ENCODE measurements at regions not wholly inside any gene's neighbourhood (a gene's known extent, or its start where the extent isn't known, plus 50 kb on each side); places are given as distances from the start of the nearest gene placed in this dataset.

DNA sequence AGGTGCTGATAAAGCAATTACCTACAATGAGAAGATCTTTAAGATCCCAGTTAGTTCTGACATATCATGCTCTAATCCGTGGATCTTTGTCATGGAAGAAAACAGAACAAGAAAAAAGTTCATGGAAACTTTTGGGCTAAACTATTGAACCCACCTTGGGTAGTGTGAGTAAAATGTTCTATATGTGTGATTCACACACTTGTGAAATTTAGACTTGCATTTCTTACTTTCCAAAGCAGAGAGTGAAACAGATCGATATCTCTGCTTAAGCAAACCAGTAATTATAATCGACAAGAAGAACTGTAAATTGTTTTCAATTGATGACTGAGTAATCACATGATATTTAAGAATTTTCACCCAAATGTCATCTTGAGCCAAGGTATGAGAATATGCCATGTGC, 214.2 kb downstream of the HRH4 start:
- H3K4me1 ChIP-seq (ENCODE audit: control insufficient read depth in 2 of 2, insufficient read depth in 2 of 2, low read length in 1 of 2): no peaks in the 10 kb centered on the region
- no peaks in the 10 kb centered on the region for H3K9me3 ChIP-seq (ENCODE audit: control insufficient read depth in 2 of 2, insufficient read depth in 1 of 2, low read depth in 1 of 2, low read length in 1 of 2)
- H3K27me3 ChIP-seq (ENCODE audit: control insufficient read depth in 1 of 2, insufficient read depth in 2 of 2, low read length in 2 of 2): no peaks in the 10 kb centered on the region
- H3K27ac ChIP-seq (ENCODE audit: low read depth in 2 of 2, low read length in 1 of 2): no peak overlapping the region
- no peaks in the 10 kb centered on the region for H3K36me3 ChIP-seq (ENCODE audit: control insufficient read depth in 2 of 2, insufficient read depth in 2 of 2, low read length in 1 of 2)
- no peak overlapping the region for H3K4me3 ChIP-seq (ENCODE audit: low read depth in 1 of 2, low read length in 2 of 2)
- 73 to 82% methylated on average over 3 of the region's 3 CpGs for WGBS, 2 donors

DNA sequence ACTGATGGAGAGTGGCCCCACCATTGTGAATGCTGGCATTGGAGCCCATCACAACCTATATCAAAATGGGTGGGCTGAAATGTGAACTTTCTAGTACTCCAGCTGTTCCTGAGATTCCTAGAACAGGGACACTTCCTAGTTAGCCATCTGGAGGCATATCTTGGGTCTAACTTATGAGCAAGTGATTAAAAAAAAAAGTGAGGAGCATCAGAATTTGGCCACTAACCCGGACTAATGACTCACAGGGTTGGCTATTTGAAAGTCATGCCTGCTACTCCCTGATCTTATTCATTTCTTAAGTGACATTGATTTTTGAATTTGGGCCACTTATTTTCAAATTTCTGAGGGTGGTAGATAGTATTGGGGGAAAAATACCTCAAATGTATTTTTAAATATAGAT, 216.6 kb downstream of the HRH4 start:
- WGBS, 2 donors: 48 to 75% methylated on average over 1 of the region's 1 CpG

DNA sequence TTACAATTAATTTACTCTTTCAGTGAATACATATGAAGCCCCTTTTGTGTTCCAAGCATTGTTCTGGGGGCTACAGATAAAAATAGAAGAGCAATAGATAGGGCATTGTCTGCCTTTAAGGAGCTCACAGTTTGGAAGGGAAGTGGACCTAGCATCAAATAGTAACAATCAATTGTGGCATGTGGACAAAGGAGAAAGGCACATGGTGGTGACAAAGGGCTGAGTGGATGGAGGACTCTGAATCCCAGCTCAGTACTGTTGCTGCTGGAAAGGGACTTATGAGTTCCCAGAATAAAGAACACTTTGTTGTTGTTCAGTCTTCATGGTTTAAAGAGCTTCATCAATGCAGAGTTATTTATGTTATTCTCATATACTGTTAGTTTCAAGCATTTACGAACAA, 217.7 kb downstream of the HRH4 start:
- no peaks in the 10 kb centered on the region for H3K4me1 ChIP-seq (ENCODE audit: control insufficient read depth in 2 of 2, insufficient read depth in 2 of 2, low read length in 1 of 2)
- no peaks in the 10 kb centered on the region for H3K36me3 ChIP-seq (ENCODE audit: control insufficient read depth in 2 of 2, insufficient read depth in 2 of 2, low read length in 1 of 2)
- no peaks in the 10 kb centered on the region for H3K27me3 ChIP-seq (ENCODE audit: control insufficient read depth in 1 of 2, insufficient read depth in 2 of 2, low read length in 2 of 2)
- 86 to 95% methylated on average over 1 of the region's 1 CpG for WGBS, 2 donors
- no peaks in the 10 kb centered on the region for H3K9me3 ChIP-seq (ENCODE audit: control insufficient read depth in 2 of 2, insufficient read depth in 1 of 2, low read depth in 1 of 2, low read length in 1 of 2)
- no peak overlapping the region for H3K4me3 ChIP-seq (ENCODE audit: low read depth in 1 of 2, low read length in 2 of 2)
- no peak overlapping the region for H3K27ac ChIP-seq (ENCODE audit: low read depth in 2 of 2, low read length in 1 of 2)

More for the DNA sequence above, 216.6 kb downstream of the HRH4 start:
- Histone ChIP-seq H3K27ac (ENCODE audit: low read depth in 2 of 2, low read length in 1 of 2) (no peak overlapping the region), H3K27me3 (ENCODE audit: control insufficient read depth in 1 of 2, insufficient read depth in 2 of 2, low read length in 2 of 2) (no peaks in the 10 kb centered on the region), H3K4me3 (ENCODE audit: low read depth in 1 of 2, low read length in 2 of 2) (no peak overlapping the region), H3K9me3 (ENCODE audit: control insufficient read depth in 2 of 2, insufficient read depth in 1 of 2, low read depth in 1 of 2, low read length in 1 of 2) (no peaks in the 10 kb centered on the region), H3K36me3 (ENCODE audit: control insufficient read depth in 2 of 2, insufficient read depth in 2 of 2, low read length in 1 of 2) (no peaks in the 10 kb centered on the region), H3K4me1 (ENCODE audit: control insufficient read depth in 2 of 2, insufficient read depth in 2 of 2, low read length in 1 of 2) (no peaks in the 10 kb centered on the region)

- 81 to 84% methylated on average over 3 of the region's 3 CpGs for WGBS, 2 donors
These were observed 218.2 kb downstream of the HRH4 start for GRCh38 chr18:24678626-24679025.

DNA sequence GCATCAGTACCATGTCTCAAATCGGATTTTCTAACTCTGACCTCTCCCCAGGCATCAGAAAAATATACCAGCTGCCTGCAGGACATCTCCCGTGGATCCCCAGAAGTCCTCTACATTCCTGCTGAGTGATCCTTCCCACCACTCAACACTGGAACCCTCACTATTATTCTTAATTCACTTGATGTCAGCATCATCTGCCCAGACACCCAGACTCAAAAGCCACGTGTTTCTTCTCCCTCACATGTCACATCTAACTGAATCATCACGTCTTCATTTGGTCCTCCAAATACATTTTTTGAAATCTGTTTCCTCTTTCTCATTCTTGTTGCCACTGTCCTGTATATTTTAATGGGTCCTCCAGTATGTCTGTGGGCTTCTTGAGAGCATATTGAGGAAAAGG, 218.6 kb downstream of the HRH4 start:
- H3K36me3 ChIP-seq (ENCODE audit: control insufficient read depth in 2 of 2, insufficient read depth in 2 of 2, low read length in 1 of 2): no peaks in the 10 kb centered on the region
- no peak overlapping the region for H3K27ac ChIP-seq (ENCODE audit: low read depth in 2 of 2, low read length in 1 of 2)
- no peaks in the 10 kb centered on the region for H3K4me1 ChIP-seq (ENCODE audit: control insufficient read depth in 2 of 2, insufficient read depth in 2 of 2, low read length in 1 of 2)
- peaks cover 0 to 3% of the 10 kb centered on the region in 2 donors for H3K9me3 ChIP-seq (ENCODE audit: control insufficient read depth in 2 of 2, insufficient read depth in 1 of 2, low read depth in 1 of 2, low read length in 1 of 2)
- no peak overlapping the region for H3K4me3 ChIP-seq (ENCODE audit: low read depth in 1 of 2, low read length in 2 of 2)
- no peaks in the 10 kb centered on the region for H3K27me3 ChIP-seq (ENCODE audit: control insufficient read depth in 1 of 2, insufficient read depth in 2 of 2, low read length in 2 of 2)
- WGBS, 2 donors: 60 to 64% methylated on average over 4 of the region's 4 CpGs

More at GRCh38 chr18:24678626-24679025, 218.2 kb downstream of the HRH4 start:
- no peak overlapping the region for H3K4me3 ChIP-seq (ENCODE audit: low read depth in 1 of 2, low read length in 2 of 2)
- no peaks in the 10 kb centered on the region for H3K9me3 ChIP-seq (ENCODE audit: control insufficient read depth in 2 of 2, insufficient read depth in 1 of 2, low read depth in 1 of 2, low read length in 1 of 2)
- no peaks in the 10 kb centered on the region for H3K4me1 ChIP-seq (ENCODE audit: control insufficient read depth in 2 of 2, insufficient read depth in 2 of 2, low read length in 1 of 2)
- H3K27ac ChIP-seq (ENCODE audit: low read depth in 2 of 2, low read length in 1 of 2): no peak overlapping the region
- H3K27me3 ChIP-seq (ENCODE audit: control insufficient read depth in 1 of 2, insufficient read depth in 2 of 2, low read length in 2 of 2): no peaks in the 10 kb centered on the region
- no peaks in the 10 kb centered on the region for H3K36me3 ChIP-seq (ENCODE audit: control insufficient read depth in 2 of 2, insufficient read depth in 2 of 2, low read length in 1 of 2)

- Histone ChIP-seq H3K9me3 (ENCODE audit: control insufficient read depth in 2 of 2, insufficient read depth in 1 of 2, low read depth in 1 of 2, low read length in 1 of 2) (peaks cover 0 to 3% of the 10 kb centered on the region in 2 donors), H3K4me3 (ENCODE audit: low read depth in 1 of 2, low read length in 2 of 2) (no peak overlapping the region), H3K27ac (ENCODE audit: low read depth in 2 of 2, low read length in 1 of 2) (no peak overlapping the region), H3K27me3 (ENCODE audit: control insufficient read depth in 1 of 2, insufficient read depth in 2 of 2, low read length in 2 of 2) (no peaks in the 10 kb centered on the region), H3K36me3 (ENCODE audit: control insufficient read depth in 2 of 2, insufficient read depth in 2 of 2, low read length in 1 of 2) (no peaks in the 10 kb centered on the region), H3K4me1 (ENCODE audit: control insufficient read depth in 2 of 2, insufficient read depth in 2 of 2, low read length in 1 of 2) (no peaks in the 10 kb centered on the region)
- 83 to 96% methylated on average over 1 of the region's 1 CpG for WGBS, 2 donors
These were observed 223.5 kb downstream of the HRH4 start for GRCh38 chr18:24683925-24684324.

- no peak overlapping the region for H3K4me3 ChIP-seq (ENCODE audit: low read depth in 1 of 2, low read length in 2 of 2)
- no peaks in the 10 kb centered on the region for H3K36me3 ChIP-seq (ENCODE audit: control insufficient read depth in 2 of 2, insufficient read depth in 2 of 2, low read length in 1 of 2)
- H3K27ac ChIP-seq (ENCODE audit: low read depth in 2 of 2, low read length in 1 of 2): no peak overlapping the region
- H3K27me3 ChIP-seq (ENCODE audit: control insufficient read depth in 1 of 2, insufficient read depth in 2 of 2, low read length in 2 of 2): no peaks in the 10 kb centered on the region
- WGBS, 2 donors: 69 to 76% methylated on average over 5 of the region's 5 CpGs
- H3K9me3 ChIP-seq (ENCODE audit: control insufficient read depth in 2 of 2, insufficient read depth in 1 of 2, low read depth in 1 of 2, low read length in 1 of 2): peaks cover 0 to 3% of the 10 kb centered on the region in 2 donors
- H3K4me1 ChIP-seq (ENCODE audit: control insufficient read depth in 2 of 2, insufficient read depth in 2 of 2, low read length in 1 of 2): no peaks in the 10 kb centered on the region
These were observed 225.0 kb downstream of the HRH4 start for GRCh38 chr18:24685254-24685959.

- WGBS, 2 donors: 38 to 41% methylated on average over 3 of the region's 3 CpGs
- Histone ChIP-seq H3K4me3 (ENCODE audit: low read depth in 1 of 2, low read length in 2 of 2) (no peak overlapping the region), H3K27me3 (ENCODE audit: control insufficient read depth in 1 of 2, insufficient read depth in 2 of 2, low read length in 2 of 2) (no peaks in the 10 kb centered on the region), H3K4me1 (ENCODE audit: control insufficient read depth in 2 of 2, insufficient read depth in 2 of 2, low read length in 1 of 2) (no peaks in the 10 kb centered on the region), H3K9me3 (ENCODE audit: control insufficient read depth in 2 of 2, insufficient read depth in 1 of 2, low read depth in 1 of 2, low read length in 1 of 2) (peaks cover 0 to 3% of the 10 kb centered on the region in 2 donors), H3K36me3 (ENCODE audit: control insufficient read depth in 2 of 2, insufficient read depth in 2 of 2, low read length in 1 of 2) (no peaks in the 10 kb centered on the region), H3K27ac (ENCODE audit: low read depth in 2 of 2, low read length in 1 of 2) (no peak overlapping the region)
These were observed 234.7 kb downstream of the HRH4 start for GRCh38 chr18:24695168-24695567.

GRCh38 chr18:24702001-24702515, 241.6 kb downstream of the HRH4 start:
- H3K4me1 ChIP-seq (ENCODE audit: control insufficient read depth in 2 of 2, insufficient read depth in 2 of 2, low read length in 1 of 2): peaks cover 0 to 2% of the 10 kb centered on the region in 2 donors
- WGBS, 2 donors: 43 to 57% methylated on average over 3 of the region's 3 CpGs
- peaks cover 0 to 6% of the 10 kb centered on the region in 2 donors for H3K9me3 ChIP-seq (ENCODE audit: control insufficient read depth in 2 of 2, insufficient read depth in 1 of 2, low read depth in 1 of 2, low read length in 1 of 2)
- H3K4me3 ChIP-seq (ENCODE audit: low read depth in 1 of 2, low read length in 2 of 2): no peak overlapping the region
- no peaks in the 10 kb centered on the region for H3K27me3 ChIP-seq (ENCODE audit: control insufficient read depth in 1 of 2, insufficient read depth in 2 of 2, low read length in 2 of 2)
- H3K36me3 ChIP-seq (ENCODE audit: control insufficient read depth in 2 of 2, insufficient read depth in 2 of 2, low read length in 1 of 2): no peaks in the 10 kb centered on the region
- no peak overlapping the region for H3K27ac ChIP-seq (ENCODE audit: low read depth in 2 of 2, low read length in 1 of 2)

DNA sequence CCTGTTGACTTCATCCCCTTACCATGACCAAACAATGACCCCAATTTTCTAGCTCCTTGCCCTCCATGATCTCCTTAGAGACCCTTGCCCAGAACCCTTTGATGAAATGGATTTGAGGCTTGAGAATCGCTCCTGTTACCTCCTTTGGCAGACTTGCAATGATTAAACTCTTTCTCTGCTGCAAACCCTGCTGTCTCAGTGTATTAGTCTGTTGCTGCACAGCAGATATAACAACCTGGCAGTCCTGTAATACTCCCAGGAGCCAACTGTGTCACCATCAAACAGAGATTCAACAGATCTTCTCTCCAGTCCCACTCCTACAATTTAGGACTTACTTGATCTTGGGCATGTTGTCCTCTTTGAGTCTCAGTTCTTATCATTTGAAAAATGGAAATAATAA, 242.9 kb downstream of the HRH4 start:
- H3K27me3 ChIP-seq (ENCODE audit: control insufficient read depth in 1 of 2, insufficient read depth in 2 of 2, low read length in 2 of 2): no peaks in the 10 kb centered on the region
- no peak overlapping the region for H3K27ac ChIP-seq (ENCODE audit: low read depth in 2 of 2, low read length in 1 of 2)
- no peaks in the 10 kb centered on the region for H3K36me3 ChIP-seq (ENCODE audit: control insufficient read depth in 2 of 2, insufficient read depth in 2 of 2, low read length in 1 of 2)
- no peak overlapping the region for H3K4me3 ChIP-seq (ENCODE audit: low read depth in 1 of 2, low read length in 2 of 2)
- 80 to 94% methylated on average over 1 of the region's 1 CpG for WGBS, 2 donors
- H3K4me1 ChIP-seq (ENCODE audit: control insufficient read depth in 2 of 2, insufficient read depth in 2 of 2, low read length in 1 of 2): peaks cover 0 to 2% of the 10 kb centered on the region in 2 donors
- H3K9me3 ChIP-seq (ENCODE audit: control insufficient read depth in 2 of 2, insufficient read depth in 1 of 2, low read depth in 1 of 2, low read length in 1 of 2): peaks cover 0 to 6% of the 10 kb centered on the region in 2 donors

Measured in esophagus (tissue), 2 donors.